Rectal smooth muscle tissue (tissue), 1 donor: ENCODE measurements at regions not wholly inside any gene's neighbourhood (a gene's known extent, or its start where the extent isn't known, plus 50 kb on each side); places are given as distances from the start of the nearest gene placed in this dataset.
A peak's percentile ranks its signal among the peaks of the same experiment; 100 is the strongest.

ENCODE experiments used
- H3K27ac ChIP-seq: one replicate; pipeline ENCODE4 v1.7.0; 2013; ENCODE audit warnings: low read depth, low read length, inconsistent platforms
- H3K27me3 ChIP-seq: one replicate; pipeline ENCODE4 v1.7.0; 2013; ENCODE audit warnings: low read length; ENCODE audit not compliant: control insufficient read depth, insufficient read depth
- H3K36me3 ChIP-seq: one replicate; pipeline ENCODE4 v1.7.0; 2013; ENCODE audit warnings: low read length; ENCODE audit not compliant: control insufficient read depth, insufficient read depth
- H3K4me1 ChIP-seq: one replicate; pipeline ENCODE4 v1.7.0; 2013; ENCODE audit warnings: low read length; ENCODE audit not compliant: control insufficient read depth, insufficient read depth
- H3K4me3 ChIP-seq: one replicate; pipeline ENCODE4 v1.7.0; 2013; ENCODE audit warnings: low read length
- H3K9ac ChIP-seq: one replicate; pipeline ENCODE4 v1.7.0; 2013; ENCODE audit warnings: low read length

DNA sequence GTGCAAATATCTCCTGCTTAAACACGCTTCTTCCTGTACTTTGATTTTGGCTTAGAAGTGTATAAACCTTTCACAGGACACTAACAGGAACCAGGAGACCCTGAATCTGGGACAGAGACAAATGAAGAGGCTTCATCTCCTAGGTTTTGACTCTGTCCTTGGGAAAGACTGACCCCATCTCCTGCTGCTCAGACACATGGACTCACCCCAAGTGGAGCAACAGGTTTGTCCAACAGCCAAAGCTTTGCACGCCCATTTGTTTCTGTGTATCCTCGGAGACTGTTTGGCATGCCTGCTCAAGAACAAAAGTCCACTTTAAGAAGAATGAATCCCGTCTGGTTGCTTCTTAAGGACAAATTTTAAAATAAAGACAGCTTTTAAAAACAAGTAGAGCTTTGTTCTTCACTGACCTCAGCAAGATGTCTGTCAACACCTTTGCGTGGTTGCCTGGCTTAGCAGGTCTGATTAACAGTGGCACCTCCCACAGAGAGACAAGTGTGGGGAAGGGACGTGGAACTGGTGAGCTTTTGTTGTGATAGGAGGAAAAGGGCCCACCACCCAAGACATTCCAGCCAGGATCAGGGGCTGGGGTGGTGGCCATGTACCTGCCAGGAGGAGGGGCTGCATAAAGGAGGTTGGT lies 202.6 kb downstream of the SOD2 start:
- Histone ChIP-seq H3K36me3 (no peaks in the 10 kb centered on the region), H3K27ac (peak overlapping the region; percentile 70), H3K4me1 (peaks cover 3% of the 10 kb centered on the region), H3K27me3 (no peaks in the 10 kb centered on the region), H3K4me3 (no peak overlapping the region), H3K9ac (no peak overlapping the region)

DNA sequence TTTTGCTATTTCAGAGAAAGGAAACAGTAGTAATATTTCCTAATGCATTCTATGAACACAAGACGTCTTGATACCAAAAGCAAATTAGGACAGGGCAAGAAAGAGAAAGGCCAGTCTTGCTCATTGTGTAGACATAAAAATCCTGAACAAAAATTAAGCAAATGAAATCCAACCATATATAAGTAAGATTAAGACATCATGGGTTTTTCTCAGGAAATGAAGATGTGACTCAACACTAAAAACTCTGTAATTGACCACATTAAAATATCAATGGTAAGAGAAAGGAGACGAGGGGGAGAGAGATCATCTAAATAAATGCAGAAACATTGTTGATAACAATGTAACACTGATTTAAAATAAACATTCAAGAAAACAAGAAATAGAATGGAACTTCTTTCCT lies 205.4 kb downstream of the SOD2 start:
- H3K9ac ChIP-seq: no peak overlapping the region

DNA sequence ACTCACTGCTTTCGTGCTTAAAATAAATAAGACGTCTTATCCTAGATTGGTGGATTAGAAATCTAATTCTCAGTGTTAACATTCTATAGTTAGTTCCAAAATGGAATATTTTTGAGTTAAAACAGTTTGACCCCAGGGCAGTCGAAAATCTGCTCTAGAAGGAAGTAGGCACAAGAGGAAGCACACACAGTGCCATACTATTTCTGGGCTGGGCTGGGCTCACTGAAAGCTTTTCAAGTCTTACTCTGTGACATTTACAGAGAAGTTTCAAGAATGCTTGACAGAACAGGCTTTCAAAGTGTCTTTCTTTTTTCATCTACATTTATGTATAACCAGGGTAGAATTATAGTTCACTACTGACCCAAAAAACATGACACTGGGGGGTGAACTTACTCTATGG lies 209.8 kb downstream of the SOD2 start:
- H3K27me3 ChIP-seq: no peaks in the 10 kb centered on the region
- no peak overlapping the region for H3K4me3 ChIP-seq
- H3K36me3 ChIP-seq: no peaks in the 10 kb centered on the region
- H3K4me1 ChIP-seq: no peaks in the 10 kb centered on the region
- no peak overlapping the region for H3K9ac ChIP-seq
- H3K27ac ChIP-seq: no peak overlapping the region

More for the DNA sequence above, 205.4 kb downstream of the SOD2 start:
- peaks cover 3% of the 10 kb centered on the region for H3K4me1 ChIP-seq
- H3K36me3 ChIP-seq: no peaks in the 10 kb centered on the region
- no peak overlapping the region for H3K27ac ChIP-seq
- H3K27me3 ChIP-seq: no peaks in the 10 kb centered on the region
- no peak overlapping the region for H3K4me3 ChIP-seq

DNA sequence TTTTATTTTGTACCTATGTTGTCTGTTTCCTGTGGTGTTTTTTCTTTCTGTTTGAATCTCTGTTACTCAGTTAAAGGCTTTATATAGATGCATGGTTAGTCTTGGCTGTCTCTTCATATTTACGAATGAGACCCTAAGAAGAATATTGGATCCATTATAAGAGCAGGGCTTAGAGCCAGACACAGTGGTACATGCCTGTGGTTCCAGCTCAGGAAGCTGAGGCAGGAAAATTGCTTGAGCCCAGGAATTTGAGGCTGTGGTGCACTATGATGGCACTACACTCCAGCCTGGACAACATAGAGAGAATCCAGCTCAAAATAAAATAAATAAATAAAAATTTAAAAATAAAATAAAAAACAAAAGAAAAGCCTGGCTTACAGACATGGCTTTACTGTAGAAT lies 211.1 kb downstream of the SOD2 start:
- H3K4me3 ChIP-seq: no peak overlapping the region
- no peaks in the 10 kb centered on the region for H3K36me3 ChIP-seq
- H3K4me1 ChIP-seq: no peaks in the 10 kb centered on the region
- H3K27ac ChIP-seq: no peak overlapping the region
- H3K27me3 ChIP-seq: no peaks in the 10 kb centered on the region
- no peak overlapping the region for H3K9ac ChIP-seq

DNA sequence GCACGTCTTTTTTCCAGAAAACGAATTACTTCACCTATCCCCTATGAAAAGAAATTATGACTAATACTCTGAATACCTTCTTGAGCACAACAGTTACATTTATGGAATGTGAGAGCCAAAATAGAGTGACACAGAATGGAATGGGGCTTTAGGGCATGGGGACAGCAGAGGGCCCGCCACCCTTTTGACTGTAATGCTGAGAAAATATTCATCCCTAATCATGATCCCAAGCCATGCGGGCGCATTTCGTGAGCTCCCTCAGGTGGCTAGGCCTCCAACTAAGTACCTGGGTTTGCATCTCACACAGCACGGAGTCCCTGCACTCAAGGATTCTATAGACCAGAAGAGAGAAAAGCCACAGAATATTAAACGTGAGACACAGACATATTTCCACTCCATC lies 212.6 kb downstream of the SOD2 start:
- Histone ChIP-seq H3K27ac (no peak overlapping the region), H3K9ac (no peak overlapping the region), H3K4me3 (no peak overlapping the region), H3K27me3 (no peaks in the 10 kb centered on the region), H3K36me3 (no peaks in the 10 kb centered on the region), H3K4me1 (no peaks in the 10 kb centered on the region)

DNA sequence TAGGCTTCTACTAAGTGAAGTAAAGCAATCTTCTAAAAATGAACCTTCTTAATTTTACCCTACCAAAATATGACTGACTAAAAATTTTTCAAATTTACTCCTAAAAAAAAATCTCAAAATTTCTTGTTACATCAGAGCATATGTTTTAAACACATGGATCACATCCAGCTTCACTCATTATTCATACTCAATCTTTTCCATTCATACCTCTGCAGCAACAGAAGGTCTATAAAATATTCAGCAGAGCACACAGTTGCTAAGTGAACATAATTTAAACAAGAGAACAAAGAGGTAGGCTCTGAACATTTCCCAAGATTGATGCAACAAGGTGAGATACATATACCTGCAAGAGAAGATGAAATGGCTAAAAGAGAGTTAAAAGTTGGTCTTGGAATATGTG lies 213.9 kb downstream of the SOD2 start:
- no peak overlapping the region for H3K27ac ChIP-seq
- no peaks in the 10 kb centered on the region for H3K27me3 ChIP-seq

DNA sequence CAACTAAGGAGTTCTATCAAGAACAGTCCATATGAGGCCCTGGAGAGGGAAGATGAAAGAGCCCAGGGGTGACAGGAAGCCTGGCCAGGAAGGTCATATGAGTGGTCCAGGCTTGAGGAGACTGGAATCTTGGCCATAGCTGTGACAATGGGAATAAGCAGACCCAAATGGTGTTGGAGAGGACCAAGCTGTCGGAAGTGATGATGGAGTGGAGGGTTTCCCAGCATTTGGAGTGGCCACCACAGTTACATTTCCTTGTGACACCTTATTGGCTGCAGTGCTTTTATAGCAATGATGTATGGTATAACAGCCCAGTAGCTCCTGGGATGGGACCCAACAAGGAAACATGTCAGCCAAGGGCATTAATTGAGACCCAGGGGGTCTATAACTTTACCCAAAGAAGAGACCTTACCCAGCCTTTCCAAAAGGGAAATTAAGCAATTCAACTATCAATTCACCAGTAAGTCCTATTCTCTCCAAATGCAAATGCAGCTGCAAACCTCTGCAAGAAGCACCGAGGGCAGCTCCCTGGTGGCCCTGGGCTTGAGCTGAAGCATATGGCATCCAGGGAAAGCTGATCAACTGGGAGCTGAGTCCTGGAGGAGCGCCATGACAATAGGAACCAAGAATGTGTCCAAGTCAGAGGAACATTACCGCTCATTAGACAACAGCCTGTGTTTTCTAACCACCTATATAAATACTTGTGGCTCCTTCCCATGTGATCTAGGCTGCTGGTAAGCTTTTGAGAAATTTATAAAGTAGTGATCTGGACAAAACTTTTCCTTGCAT lies 219.4 kb downstream of the SOD2 start:
- Histone ChIP-seq H3K27ac (no peak overlapping the region), H3K9ac (no peak overlapping the region), H3K4me3 (no peak overlapping the region), H3K27me3 (no peaks in the 10 kb centered on the region), H3K36me3 (no peaks in the 10 kb centered on the region), H3K4me1 (no peaks in the 10 kb centered on the region)

More for the DNA sequence above, 213.9 kb downstream of the SOD2 start:
- Histone ChIP-seq H3K9ac (no peak overlapping the region), H3K4me1 (no peaks in the 10 kb centered on the region), H3K4me3 (no peak overlapping the region), H3K36me3 (no peaks in the 10 kb centered on the region)

DNA sequence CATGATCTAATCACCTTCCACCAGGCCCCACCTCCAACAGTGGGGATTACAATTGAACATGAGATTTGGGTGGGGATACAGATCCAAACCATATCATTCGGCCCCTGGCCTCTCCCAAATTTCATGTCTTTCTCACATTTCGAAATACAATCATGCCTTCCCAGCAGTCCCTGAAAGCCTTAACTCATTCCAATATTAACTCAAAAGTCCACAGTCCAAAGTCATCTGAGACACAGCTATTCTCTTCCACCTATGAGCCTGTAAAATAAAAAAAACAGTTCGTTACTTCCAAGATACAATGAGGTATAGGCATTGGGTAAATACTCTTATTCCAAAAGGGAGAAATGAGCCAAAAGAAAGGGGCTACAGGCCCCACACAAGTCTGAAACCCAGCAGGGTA lies 222.6 kb downstream of the SOD2 start:
- no peak overlapping the region for H3K4me3 ChIP-seq
- no peaks in the 10 kb centered on the region for H3K36me3 ChIP-seq
- H3K27ac ChIP-seq: no peak overlapping the region
- no peak overlapping the region for H3K9ac ChIP-seq
- H3K4me1 ChIP-seq: no peaks in the 10 kb centered on the region
- no peaks in the 10 kb centered on the region for H3K27me3 ChIP-seq

DNA sequence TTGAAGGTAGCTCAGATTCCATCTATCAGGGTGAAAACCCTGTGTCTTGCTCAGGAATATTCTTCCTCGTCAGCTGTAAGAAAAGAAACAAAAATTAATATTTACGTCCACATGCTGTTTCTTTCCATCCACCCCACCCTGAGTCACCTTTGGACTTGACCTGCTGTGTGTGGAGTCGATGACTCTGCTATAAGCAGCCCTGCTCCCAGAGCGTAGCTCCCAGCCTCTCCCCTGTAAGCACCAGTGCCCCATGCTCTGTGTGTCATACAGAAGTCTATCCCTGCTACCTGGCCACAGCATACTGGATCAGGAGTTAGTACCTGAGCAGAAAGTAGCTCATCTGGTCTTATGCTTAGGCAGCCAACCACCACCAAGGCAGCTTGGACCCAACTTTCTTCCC lies 223.6 kb downstream of the SOD2 start:
- Histone ChIP-seq H3K4me3 (no peak overlapping the region), H3K27me3 (no peaks in the 10 kb centered on the region), H3K36me3 (no peaks in the 10 kb centered on the region), H3K4me1 (no peaks in the 10 kb centered on the region), H3K27ac (no peak overlapping the region), H3K9ac (no peak overlapping the region)

DNA sequence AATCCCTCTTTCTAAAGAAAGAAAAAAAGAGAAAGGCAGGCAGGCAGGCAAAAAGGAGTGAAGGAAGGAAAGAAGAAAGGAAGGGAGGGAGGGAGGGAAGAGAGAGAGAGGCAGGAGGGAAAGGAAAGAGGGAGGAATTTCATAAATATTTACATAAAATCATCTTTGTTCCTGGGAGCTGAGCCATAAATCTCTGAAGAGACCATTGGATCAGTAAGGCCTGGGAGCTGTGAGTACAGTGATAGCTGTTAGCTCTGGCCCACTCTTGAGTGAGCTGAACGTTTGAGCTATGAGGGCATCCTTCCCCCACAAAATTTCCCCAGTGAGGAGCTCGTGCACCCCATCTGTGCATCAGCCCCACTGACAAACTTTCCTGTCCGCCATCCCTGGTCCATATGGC lies 224.0 kb downstream of the SOD2 start:
- no peaks in the 10 kb centered on the region for H3K4me1 ChIP-seq
- no peak overlapping the region for H3K27ac ChIP-seq
- H3K36me3 ChIP-seq: no peaks in the 10 kb centered on the region
- H3K27me3 ChIP-seq: no peaks in the 10 kb centered on the region
- H3K9ac ChIP-seq: no peak overlapping the region
- no peak overlapping the region for H3K4me3 ChIP-seq

DNA sequence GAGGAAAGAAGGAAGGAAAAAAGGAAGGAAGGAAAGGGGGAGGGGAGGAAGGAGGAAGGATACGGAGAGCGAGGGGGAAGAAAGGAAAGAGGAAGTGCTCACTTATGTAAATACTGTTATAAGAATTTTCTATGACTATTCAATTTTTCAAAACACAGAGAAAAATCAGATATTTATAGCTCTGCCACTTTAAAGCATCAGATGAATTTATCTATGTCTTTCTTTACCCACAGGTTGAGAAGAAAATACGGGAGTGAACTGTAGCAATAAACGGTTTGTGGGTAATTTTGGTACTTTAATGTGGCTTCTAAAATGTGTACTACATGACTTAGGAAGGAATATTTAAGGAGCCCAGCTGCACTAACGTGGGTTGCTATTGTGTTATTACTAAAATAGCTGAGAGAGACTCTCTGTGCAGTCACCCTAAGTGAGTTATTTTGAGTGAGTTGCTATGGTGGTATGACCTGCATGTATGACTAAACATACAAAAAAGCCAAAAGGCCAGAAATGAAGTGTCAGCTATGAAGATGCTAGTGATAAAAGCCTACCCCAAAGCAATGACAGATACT lies 225.5 kb downstream of the SOD2 start:
- H3K36me3 ChIP-seq: no peaks in the 10 kb centered on the region
- H3K4me1 ChIP-seq: no peaks in the 10 kb centered on the region
- no peak overlapping the region for H3K9ac ChIP-seq
- no peak overlapping the region for H3K4me3 ChIP-seq
- no peak overlapping the region for H3K27ac ChIP-seq
- H3K27me3 ChIP-seq: no peaks in the 10 kb centered on the region

DNA sequence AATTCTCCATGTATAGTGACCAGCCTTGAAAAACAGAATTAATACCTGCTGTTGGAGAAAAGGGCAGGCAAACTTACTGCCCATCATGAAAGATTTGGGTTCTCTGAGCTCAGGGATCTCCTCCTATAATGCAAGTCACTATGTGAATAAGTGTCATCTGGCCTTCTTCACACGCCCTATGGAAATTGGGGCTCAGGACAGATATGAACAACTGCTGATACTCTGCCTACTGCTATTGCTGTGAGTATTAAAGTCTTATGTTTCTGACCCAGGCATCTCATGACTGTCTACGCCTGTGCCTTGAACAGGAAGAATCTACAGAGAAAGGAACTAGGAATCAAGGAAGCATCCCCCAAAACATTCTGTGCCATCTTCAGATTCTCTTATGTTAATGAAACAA lies 226.1 kb downstream of the SOD2 start:
- no peaks in the 10 kb centered on the region for H3K27me3 ChIP-seq
- H3K36me3 ChIP-seq: no peaks in the 10 kb centered on the region
- H3K9ac ChIP-seq: no peak overlapping the region
- H3K4me1 ChIP-seq: no peaks in the 10 kb centered on the region
- H3K27ac ChIP-seq: no peak overlapping the region
- H3K4me3 ChIP-seq: no peak overlapping the region

DNA sequence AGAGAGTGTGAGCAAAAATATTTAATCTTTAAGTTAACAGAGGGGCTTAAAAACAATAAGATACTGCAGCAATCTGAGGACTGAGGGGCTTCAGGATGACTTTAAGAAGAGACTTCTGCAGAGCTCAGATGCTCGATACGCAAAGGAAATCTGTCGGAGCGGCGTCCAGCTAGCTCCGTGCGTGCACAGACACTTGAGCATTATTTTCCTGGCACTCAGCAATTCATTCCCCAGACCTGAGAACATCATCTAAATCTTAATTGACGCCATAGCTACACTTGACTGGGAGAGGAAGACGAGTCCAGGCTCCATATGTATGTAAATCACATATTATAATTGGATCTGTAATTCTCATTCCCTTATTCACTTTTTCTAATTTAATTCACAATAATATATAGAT lies 228.2 kb downstream of the SOD2 start:
- Histone ChIP-seq H3K27ac (no peak overlapping the region), H3K27me3 (no peaks in the 10 kb centered on the region)

More for the DNA sequence above, 228.2 kb downstream of the SOD2 start:
- Histone ChIP-seq H3K36me3 (no peaks in the 10 kb centered on the region), H3K9ac (no peak overlapping the region), H3K4me3 (no peak overlapping the region), H3K4me1 (no peaks in the 10 kb centered on the region)
